Activated T-cell treated with anti-CD3 and anti-CD28 coated beads, Interleukin-2, amount 50 U/mL, for 72 hours (primary cell): ENCODE measurements at regions not wholly inside any gene's neighbourhood (a gene's known extent, or its start where the extent isn't known, plus 50 kb on each side); places are given as distances from the start of the nearest gene placed in this dataset.
A peak's percentile ranks its signal among the peaks of the same experiment; 100 is the strongest.

ENCODE experiments used
- ATAC-seq, 2 donors: fragments of 150-1000 bp; cut with Tn5 transposase; replicated peaks in 1 of 2; 2 replicates each; pipeline ENCODE4 v1.10.0; 2021; ENCODE audit warnings: moderate library complexity in 2 of 2, mild to moderate bottlenecking in 1 of 2
- DNase-seq, 2 donors: peaks; one replicate each; pipeline ENCODE4 v3.0.0; 2021 to 2022; ENCODE audit warnings: mixed read lengths in 1 of 2
- H3K27ac Mint-ChIP-seq: one replicate; pipeline ENCODE4 v1.8.0; 2022; ENCODE audit warnings: mild to moderate bottlenecking, moderate library complexity, mixed read lengths
- H3K27me3 Mint-ChIP-seq: one replicate; pipeline ENCODE4 v1.8.0; 2022; ENCODE audit warnings: low read depth, mixed read lengths
- H3K36me3 Mint-ChIP-seq, 2 donors: one replicate each; pipeline ENCODE4 v1.8.0; 2022; ENCODE audit warnings: mixed read lengths in 2 of 2, mild to moderate bottlenecking in 1 of 2; ENCODE audit not compliant: insufficient read depth in 2 of 2
- H3K4me1 Mint-ChIP-seq: one replicate; pipeline ENCODE4 v1.8.0; 2022; ENCODE audit warnings: low read depth, mixed read lengths
- H3K4me3 Mint-ChIP-seq, 2 donors: one replicate each; pipeline ENCODE4 v1.8.0; 2022; ENCODE audit warnings: mild to moderate bottlenecking in 2 of 2, mixed read lengths in 2 of 2, moderate library complexity in 2 of 2
- H3K9me3 Mint-ChIP-seq, 2 donors: one replicate each; pipeline ENCODE4 v1.8.0; 2022; ENCODE audit warnings: mixed read lengths in 2 of 2

DNA sequence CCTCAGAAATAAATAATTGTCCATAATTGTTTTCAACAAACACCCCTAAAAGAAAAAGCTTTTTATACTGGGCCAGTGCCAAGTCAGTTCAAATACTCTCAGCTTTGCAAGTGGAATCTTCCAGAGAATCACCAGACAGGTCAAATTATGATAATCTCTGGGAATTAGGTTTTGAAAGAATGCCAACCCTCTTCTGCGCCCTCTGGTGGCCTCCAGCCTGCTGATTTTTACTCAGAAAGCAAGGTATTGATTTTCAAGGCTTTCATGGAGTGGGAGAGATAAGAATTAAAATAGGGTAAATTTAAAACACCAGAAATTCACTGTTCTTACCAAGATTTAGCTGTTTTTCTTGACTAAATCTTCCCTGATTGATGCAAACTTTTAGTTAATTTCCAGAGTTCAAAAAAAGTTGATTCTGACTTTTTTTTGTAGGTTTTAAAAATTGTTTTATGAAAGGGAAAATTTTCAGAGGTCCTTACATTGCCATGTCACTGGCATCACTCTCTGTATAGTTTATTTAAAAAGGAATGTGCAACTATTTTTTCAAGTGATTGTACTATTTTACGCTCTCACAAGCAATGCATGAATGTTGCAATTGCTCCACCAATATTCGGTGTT lies 282.9 kb upstream of the TNP1 start:
- Mint-ChIP-seq H3K27me3 (peaks cover 11% of the 10 kb centered on the region), H3K36me3 (peaks cover 7 to 16% of the 10 kb centered on the region in 2 donors), H3K27ac (no peak overlapping the region), H3K4me1 (no peaks in the 10 kb centered on the region), H3K9me3 (peaks cover 10 to 14% of the 10 kb centered on the region in 2 donors), H3K4me3 (no peak overlapping the region)
- no peak for ATAC-seq
- DNase-seq: peak; percentile 9 to 16

DNA sequence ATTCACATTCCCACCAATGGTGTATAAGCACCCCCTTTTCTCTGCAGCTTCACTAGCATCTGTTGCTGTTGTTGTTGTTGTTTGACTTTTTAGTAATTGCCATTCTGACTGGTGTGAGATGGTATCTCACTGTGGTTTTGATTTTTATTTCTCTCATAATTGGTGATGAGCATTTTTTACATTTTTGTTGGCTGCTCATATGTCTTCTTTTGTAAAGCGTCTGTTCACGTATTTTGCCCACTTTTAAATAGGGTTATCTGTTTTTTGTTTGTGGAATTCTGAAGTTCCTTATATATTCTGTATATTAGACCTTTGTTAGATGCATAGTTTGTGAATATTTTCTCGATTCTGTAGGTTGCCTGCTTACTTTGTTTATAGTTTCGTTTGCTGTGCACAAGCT lies 278.4 kb upstream of the TNP1 start:
- Mint-ChIP-seq H3K27ac (no peak overlapping the region), H3K4me1 (no peaks in the 10 kb centered on the region), H3K36me3 (peaks cover 9 to 18% of the 10 kb centered on the region in 2 donors), H3K9me3 (peaks cover 14 to 19% of the 10 kb centered on the region in 2 donors), H3K4me3 (no peak overlapping the region), H3K27me3 (peaks cover 9% of the 10 kb centered on the region)
- no peak for DNase-seq
- no peak for ATAC-seq

DNA sequence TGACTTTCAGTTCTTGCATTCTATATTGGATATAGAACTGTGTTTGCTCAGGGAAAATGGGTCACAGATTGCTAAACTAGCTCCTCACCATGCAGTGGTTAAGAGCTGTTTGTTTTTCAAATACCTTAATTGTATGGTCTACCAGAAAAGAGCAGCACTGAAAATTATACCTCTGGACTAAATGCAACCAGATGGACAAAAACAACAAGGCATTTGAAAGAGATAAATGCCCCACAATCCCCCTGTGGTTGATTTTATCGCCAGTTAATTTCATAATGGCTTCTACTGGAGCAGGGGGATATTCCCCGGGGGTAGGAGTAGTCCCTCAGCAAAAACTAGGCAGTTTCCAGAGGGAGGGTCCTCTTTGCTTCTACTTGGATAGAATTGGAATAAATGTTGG lies 267.9 kb upstream of the TNP1 start:
- Mint-ChIP-seq H3K4me3 (no peak overlapping the region), H3K27ac (no peak overlapping the region), H3K27me3 (peaks cover 19% of the 10 kb centered on the region), H3K36me3 (no peaks in the 10 kb centered on the region), H3K4me1 (no peaks in the 10 kb centered on the region), H3K9me3 (no peaks in the 10 kb centered on the region)
- DNase-seq (no peak), ATAC-seq (no peak)

DNA sequence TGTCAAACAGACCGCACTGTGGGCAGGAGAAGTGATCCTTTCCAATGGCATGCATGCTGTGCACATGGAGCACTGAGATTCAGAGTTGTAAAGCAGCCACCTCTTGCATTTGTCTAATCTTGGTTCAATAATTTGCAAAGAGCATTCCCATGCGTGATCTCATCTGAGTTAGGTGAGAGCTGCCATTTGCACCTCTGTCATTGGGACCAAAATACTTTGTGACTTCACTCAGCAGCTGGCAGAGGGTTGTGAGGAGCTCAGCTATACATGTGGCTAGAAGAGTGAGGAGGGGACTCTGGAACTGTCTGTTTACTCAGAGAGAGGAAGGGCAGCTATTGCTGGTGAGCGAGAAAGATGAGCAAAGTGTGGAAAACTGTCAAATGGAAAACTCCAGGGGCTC lies 265.1 kb upstream of the TNP1 start:
- Mint-ChIP-seq H3K27me3 (peaks cover 15% of the 10 kb centered on the region), H3K36me3 (no peaks in the 10 kb centered on the region), H3K9me3 (no peaks in the 10 kb centered on the region), H3K4me3 (no peak overlapping the region), H3K27ac (no peak overlapping the region), H3K4me1 (no peaks in the 10 kb centered on the region)
- ATAC-seq: no peak
- DNase-seq: no peak

DNA sequence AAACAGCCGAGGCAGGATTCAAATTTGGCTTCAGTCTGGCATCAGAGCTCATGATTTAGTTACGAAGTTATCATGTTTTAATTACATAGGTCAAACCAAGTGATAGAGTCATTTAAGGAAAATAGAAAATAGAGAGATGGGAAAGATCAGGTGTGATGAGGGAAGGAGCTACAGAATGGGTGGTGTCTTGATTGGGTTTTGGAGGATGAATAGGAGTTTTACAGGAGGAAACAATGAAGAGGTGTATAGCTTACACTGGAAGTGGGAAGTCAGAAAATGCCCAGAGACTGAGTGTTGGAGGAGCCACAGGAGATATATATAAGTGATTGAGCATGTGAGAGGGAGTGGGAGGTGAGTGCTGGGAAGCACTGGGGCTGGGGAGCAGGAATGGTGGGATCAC lies 264.2 kb upstream of the TNP1 start:
- Mint-ChIP-seq H3K36me3 (no peaks in the 10 kb centered on the region), H3K9me3 (no peaks in the 10 kb centered on the region), H3K4me3 (no peak overlapping the region), H3K27ac (no peak overlapping the region), H3K4me1 (no peaks in the 10 kb centered on the region), H3K27me3 (peaks cover 15% of the 10 kb centered on the region)
- ATAC-seq (no peak), DNase-seq (no peak)

DNA sequence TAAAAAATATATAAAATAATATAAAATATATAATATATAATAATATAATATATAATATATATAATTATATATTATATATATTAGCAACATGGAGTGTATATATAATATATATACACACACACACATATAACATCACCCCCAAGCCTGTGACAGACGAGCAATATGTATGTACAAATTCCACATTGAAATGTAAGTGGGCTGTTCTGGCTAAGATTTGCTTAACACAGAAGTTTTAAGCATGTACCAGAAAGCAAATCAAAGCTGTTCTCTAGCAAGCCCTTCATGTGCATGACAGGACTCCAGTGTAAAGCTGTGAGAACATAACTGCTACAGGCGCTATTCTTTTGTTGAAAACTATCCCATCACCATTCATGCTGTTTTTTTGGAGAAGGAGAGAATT lies 261.7 kb upstream of the TNP1 start:
- Mint-ChIP-seq H3K36me3 (no peaks in the 10 kb centered on the region), H3K27ac (no peak overlapping the region), H3K4me1 (no peaks in the 10 kb centered on the region), H3K27me3 (peaks cover 15% of the 10 kb centered on the region), H3K4me3 (no peak overlapping the region), H3K9me3 (no peaks in the 10 kb centered on the region)
- ATAC-seq (peak in 1 of 2 donors; percentile 57), DNase-seq (no peak)

DNA sequence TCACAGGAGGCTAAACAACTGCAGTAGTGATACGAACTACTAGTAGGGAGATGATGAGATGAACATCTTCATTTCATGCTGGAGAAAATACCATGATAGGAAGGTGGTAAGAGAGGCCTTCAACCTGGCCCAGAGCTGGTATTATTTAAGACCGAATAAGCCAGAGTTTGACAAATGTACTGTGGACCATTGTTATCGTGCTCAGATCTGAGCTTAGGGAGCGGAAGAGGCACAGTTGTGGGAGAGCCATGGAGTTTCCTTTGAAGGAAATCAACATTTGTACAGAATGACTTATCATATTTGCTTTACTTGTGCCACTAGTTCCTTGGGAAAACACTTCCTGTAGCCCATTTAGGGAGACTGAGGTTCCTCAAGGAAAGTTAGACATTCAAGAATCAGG lies 260.6 kb upstream of the TNP1 start:
- H3K4me3 Mint-ChIP-seq: no peak overlapping the region
- ATAC-seq (peak in 1 of 2 donors; percentile 58), DNase-seq (no peak)
- no peaks in the 10 kb centered on the region for H3K36me3 Mint-ChIP-seq
- H3K4me1 Mint-ChIP-seq: no peaks in the 10 kb centered on the region
- H3K27me3 Mint-ChIP-seq: peaks cover 24% of the 10 kb centered on the region
- H3K27ac Mint-ChIP-seq: no peak overlapping the region
- no peaks in the 10 kb centered on the region for H3K9me3 Mint-ChIP-seq

DNA sequence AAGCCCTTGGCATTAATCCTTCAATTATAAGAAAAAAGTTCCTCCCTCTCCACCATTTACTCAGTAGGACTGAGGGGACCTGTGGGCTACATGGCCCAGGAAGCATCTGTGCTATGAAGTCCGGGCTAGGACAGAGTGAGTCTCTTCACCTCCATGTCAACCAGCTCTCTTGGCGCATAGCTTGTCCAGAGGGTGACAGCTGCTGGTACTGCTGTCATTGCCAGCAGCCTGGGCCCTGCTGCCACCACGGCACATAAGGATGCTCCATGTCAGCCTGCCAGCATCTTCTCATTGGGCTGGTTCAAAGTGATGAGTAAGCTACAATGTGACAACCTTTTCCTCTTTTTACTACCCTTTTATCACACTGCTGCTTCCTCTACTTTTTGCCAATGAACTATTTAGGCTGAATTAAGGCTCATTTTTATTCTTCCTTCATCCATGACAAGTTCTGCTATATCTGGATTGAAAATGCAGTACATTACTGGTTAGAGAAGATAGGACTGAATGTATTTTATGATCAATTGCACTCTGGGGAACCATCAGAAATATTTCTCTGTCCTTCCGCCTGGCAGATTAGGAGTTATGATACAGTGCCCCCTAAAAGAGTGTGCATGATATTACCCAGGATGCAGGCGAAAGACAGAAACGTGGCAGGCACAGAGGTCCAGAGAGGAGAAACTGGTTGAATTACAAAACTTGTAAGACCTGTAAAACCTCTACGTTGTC lies 258.9 kb upstream of the TNP1 start:
- ATAC-seq: no peak
- Mint-ChIP-seq H3K9me3 (no peaks in the 10 kb centered on the region), H3K4me1 (no peaks in the 10 kb centered on the region), H3K36me3 (no peaks in the 10 kb centered on the region), H3K4me3 (no peak overlapping the region), H3K27me3 (peaks cover 10% of the 10 kb centered on the region), H3K27ac (no peak overlapping the region)
- DNase-seq: no peak

DNA sequence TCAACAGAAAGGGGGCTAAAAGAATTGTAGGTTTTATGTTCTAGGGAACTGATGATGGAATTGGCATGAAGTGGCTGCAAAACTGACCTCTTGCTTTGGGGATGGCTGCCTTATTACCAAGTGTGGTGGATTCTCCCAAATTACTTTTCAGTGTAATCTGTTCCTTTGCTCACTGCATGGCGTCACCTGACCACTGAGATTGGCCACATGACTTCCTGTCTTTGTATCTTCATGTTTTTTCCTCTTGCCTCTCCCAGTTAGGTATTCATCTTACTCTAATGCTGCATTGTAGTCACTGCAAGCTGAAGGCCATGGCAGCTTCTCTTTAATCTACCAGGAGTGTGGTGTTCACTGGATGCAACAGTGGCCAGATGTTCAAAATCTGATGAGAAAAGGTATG lies 257.7 kb upstream of the TNP1 start:
- Mint-ChIP-seq H3K4me3 (no peak overlapping the region), H3K9me3 (no peaks in the 10 kb centered on the region), H3K36me3 (no peaks in the 10 kb centered on the region), H3K27me3 (peaks cover 10% of the 10 kb centered on the region), H3K4me1 (no peaks in the 10 kb centered on the region), H3K27ac (no peak overlapping the region)
- ATAC-seq: no peak
- no peak for DNase-seq

DNA sequence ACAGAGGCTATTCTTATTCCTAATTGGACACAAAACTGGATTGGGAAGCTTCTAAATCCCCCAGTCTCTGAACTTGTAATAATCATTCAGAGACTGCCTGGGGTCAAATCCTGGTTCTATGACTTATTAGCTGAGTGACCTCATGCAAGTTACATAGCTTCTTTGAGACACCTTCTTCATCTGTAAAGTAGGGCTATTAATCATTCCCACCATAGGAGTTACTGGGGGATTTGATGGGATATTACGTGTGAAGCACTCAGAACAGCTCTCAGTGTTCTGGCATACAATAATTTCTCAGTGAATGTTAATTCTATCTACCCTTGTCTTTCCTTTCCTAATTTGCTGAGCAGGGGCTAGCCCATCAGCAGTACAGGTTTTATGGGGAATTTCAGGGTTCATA lies 256.7 kb upstream of the TNP1 start:
- DNase-seq (no peak), ATAC-seq (no peak)
- H3K36me3 Mint-ChIP-seq: no peaks in the 10 kb centered on the region
- H3K4me3 Mint-ChIP-seq: no peak overlapping the region
- H3K27me3 Mint-ChIP-seq: peaks cover 10% of the 10 kb centered on the region
- H3K9me3 Mint-ChIP-seq: no peaks in the 10 kb centered on the region
- no peaks in the 10 kb centered on the region for H3K4me1 Mint-ChIP-seq
- no peak overlapping the region for H3K27ac Mint-ChIP-seq

DNA sequence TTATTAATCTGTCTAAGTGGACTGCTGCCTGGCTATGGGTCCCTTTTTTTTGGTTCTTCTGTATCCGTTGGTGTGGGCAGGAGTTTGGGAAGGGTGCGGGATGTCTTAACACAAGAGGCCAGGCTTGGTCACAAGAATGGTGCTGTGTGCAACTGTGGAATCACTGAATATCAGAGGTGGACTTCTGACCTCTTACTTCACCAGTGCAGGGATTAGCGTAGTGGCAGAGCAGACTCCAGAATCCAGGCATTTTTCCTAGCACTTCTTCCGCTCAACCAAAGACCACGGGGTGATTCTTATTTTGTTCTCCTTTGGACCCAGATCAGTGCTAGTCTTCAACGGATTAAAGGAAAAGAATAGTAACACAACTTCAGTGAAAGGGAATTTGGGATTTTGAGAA lies 254.3 kb upstream of the TNP1 start:
- no peaks in the 10 kb centered on the region for H3K4me1 Mint-ChIP-seq
- H3K27ac Mint-ChIP-seq: no peak overlapping the region
- DNase-seq (no peak), ATAC-seq (no peak)
- H3K4me3 Mint-ChIP-seq: no peak overlapping the region
- H3K27me3 Mint-ChIP-seq: peaks cover 26% of the 10 kb centered on the region
- H3K36me3 Mint-ChIP-seq: no peaks in the 10 kb centered on the region
- peaks cover 2% of the 10 kb centered on the region in 2 donors for H3K9me3 Mint-ChIP-seq

DNA sequence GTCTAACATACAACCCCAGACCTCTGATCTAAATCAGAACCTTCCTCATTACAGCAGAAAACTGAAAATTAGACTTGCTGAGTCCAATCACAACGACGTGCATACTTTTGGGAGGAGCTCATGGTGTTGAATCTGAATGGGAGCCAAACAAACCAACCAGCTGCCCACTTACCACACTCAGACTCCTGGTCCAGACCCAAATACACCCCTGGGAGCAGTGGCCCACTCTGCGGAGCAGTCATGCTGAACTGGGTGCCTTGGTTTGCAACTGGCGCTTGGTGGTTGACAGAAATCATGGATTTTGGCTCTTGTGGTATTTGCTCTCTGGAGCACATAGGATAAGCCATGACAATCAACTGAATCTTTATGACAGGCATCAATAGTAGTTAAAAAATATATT lies 253.6 kb upstream of the TNP1 start:
- Mint-ChIP-seq H3K36me3 (no peaks in the 10 kb centered on the region), H3K4me1 (peaks cover 1% of the 10 kb centered on the region), H3K9me3 (peaks cover 2% of the 10 kb centered on the region in 2 donors), H3K27ac (no peak overlapping the region), H3K27me3 (peaks cover 26% of the 10 kb centered on the region), H3K4me3 (no peak overlapping the region)
- DNase-seq: no peak
- no peak for ATAC-seq

DNA sequence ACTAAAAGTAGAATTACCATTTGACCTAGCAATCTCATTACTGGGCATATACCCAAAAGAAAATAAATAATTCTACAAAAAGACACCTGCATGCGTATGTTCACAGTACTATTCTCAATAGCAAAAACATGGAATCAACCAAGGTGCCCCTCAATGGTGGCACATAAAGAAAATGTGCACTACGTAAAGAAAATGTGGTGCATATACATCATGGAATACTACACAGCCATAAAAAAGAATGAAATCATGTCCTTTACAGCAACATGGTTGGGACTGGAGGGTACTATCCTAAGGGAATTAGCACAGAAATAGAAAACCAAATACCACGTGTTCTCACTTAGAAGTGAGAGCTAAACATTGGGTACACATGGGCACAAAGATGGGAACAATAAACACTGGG lies 250.7 kb upstream of the TNP1 start:
- H3K4me3 Mint-ChIP-seq: no peak overlapping the region
- no peaks in the 10 kb centered on the region for H3K36me3 Mint-ChIP-seq
- DNase-seq (no peak), ATAC-seq (no peak)
- H3K27me3 Mint-ChIP-seq: peaks cover 16% of the 10 kb centered on the region
- H3K4me1 Mint-ChIP-seq: peaks cover 18% of the 10 kb centered on the region
- no peak overlapping the region for H3K27ac Mint-ChIP-seq
- H3K9me3 Mint-ChIP-seq: peaks cover 2 to 5% of the 10 kb centered on the region in 2 donors

DNA sequence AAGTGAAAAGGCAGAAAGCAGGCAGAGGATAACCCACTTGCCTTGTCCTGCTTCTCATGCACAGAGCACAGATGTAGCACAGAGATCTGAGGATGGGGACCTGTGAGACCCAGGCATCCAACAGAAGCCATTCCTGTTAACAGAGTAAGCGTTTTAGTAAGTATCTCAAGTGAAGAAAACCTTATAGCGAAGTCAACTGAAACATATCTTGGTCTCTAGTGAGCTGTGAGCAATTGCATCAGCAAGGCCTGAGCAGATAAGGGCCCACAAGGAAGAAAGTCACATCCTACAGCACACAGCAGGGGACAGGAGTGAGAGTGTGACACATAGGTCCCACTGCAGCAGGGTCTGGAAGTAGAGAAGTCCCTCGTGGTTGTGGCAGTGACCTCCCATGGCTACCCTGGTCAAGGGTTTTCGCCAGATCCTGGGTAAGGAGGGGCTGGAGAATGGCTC lies 248.7 kb upstream of the TNP1 start:
- H3K9me3 Mint-ChIP-seq: peaks cover 2 to 5% of the 10 kb centered on the region in 2 donors
- no peak overlapping the region for H3K4me3 Mint-ChIP-seq
- H3K4me1 Mint-ChIP-seq: peaks cover 25% of the 10 kb centered on the region
- H3K36me3 Mint-ChIP-seq: no peaks in the 10 kb centered on the region
- peaks cover 16% of the 10 kb centered on the region for H3K27me3 Mint-ChIP-seq
- ATAC-seq (no peak), DNase-seq (no peak)
- H3K27ac Mint-ChIP-seq: no peak overlapping the region
